GM19397 (cell line): ENCODE measurements at regions not wholly inside any gene's neighbourhood (a gene's known extent, or its start where the extent isn't known, plus 50 kb on each side); places are given as distances from the start of the nearest gene placed in this dataset.
"Not testable (repeated sequence)": the region's sequence is repeated elsewhere in the genome, so short reads cannot be mapped to it uniquely, and the experiment has no call there.

Experiments used
- ATAC-seq: cut with Tn5 transposase; IDR thresholded peaks from one replicate; pipeline ENCODE4 v1.9.1; 2021; ENCODE audit warnings: mild to moderate bottlenecking, moderate library complexity; ENCODE audit not compliant: unreplicated experiment

- no peak for ATAC-seq
These were observed 1442.6 kb downstream of the SUCLG1 start for GRCh38 chr2:83016343-83017110.

GRCh38 chr2:83015900-83016299, 1443.2 kb downstream of the SUCLG1 start:
- ATAC-seq, result no peak

DNA sequence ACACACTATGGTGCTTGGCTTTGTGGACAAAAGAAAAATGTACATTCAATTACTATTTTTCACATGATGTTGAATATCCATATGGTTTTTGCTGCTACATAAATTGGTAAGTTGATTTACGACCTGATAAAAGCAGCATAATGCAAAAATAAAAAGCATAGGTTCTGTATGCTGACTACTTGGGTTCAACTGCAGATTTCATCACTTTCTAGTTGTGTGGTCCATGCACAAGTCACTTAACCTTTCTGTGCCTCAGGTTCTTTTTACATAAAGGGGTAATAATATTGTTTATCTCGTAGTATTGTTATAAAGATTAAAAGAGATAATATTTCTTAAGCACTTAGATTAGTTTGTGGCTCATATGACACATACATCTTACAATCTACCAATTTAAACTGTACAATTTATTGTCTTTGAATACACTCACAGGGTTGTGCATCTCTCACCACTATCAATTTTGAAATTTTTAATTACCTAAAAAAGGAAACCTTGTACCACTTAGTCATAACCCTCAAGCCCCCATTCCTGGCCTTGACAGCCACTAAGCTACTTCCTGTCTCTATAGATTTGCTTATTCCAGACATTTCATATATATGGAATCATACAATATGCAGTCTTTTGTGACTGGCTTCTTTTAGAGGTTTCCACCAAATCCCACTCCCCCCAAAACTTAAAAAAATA, 1443.9 kb downstream of the SUCLG1 start:
- ATAC-seq, result no peak

- ATAC-seq, result no peak
These were observed 1444.6 kb downstream of the SUCLG1 start for GRCh38 chr2:83014462-83014861.

DNA sequence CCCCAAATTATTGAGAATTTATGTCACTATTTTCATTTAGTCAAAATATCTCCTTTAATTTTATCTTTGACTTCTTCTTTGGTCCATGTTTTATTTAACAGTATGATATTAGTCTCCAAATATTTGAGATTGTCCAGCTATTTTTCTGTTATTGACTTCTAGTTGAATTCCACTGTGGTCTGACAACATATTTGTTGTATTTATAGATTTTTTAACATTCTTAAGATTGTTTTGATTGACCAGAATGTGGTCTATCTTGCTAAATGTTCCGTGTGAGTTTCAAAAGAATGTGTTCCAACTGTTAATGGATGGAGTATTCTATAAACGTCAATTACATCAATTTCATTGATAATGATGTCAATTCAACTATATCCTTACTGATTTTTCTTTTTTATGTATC, 1452.1 kb downstream of the SUCLG1 start:
- ATAC-seq, result no peak

DNA sequence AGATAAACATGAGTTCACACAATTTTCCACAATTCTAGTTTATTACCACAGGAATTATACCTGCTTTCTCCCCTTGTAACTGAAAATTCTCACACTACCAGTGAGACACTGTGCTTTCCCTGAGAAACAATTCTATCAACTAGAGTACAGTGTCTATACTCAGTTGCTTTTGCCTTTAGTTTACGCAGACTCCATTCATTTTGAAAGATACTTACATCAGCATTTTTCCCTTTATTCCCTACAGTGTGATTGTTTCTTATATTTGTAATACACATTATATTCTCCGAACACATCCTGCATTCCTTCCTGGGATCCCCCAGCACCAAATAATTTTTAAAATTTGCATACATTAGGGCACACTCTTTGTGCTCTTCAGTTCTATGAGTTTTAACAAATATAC, 1455.5 kb downstream of the SUCLG1 start:
- no peak for ATAC-seq

DNA sequence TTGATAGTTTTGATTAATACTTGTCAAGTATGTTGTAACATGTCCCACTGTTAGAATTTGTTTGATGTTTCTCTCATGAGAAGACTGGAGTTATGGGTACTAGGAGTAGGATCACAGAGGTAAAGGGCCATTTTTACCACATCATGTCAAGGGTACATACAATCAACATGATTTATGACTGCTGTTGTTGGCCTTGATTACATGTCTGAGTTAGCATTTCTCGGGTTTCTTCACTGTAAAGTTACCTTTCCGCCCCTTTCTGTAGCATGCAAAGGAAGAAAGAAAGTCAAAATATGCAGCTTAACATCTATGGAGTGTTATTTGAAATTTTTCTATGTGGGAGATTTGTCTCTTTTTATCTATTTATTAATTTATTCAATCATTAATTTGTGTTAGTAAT, 1456.4 kb downstream of the SUCLG1 start:
- ATAC-seq, result no peak

GRCh38 chr2:82998781-82999180, 1460.3 kb downstream of the SUCLG1 start:
- no peak for ATAC-seq

- ATAC-seq, result no peak
These were observed 1462.9 kb downstream of the SUCLG1 start for GRCh38 chr2:82996217-82996616.

DNA sequence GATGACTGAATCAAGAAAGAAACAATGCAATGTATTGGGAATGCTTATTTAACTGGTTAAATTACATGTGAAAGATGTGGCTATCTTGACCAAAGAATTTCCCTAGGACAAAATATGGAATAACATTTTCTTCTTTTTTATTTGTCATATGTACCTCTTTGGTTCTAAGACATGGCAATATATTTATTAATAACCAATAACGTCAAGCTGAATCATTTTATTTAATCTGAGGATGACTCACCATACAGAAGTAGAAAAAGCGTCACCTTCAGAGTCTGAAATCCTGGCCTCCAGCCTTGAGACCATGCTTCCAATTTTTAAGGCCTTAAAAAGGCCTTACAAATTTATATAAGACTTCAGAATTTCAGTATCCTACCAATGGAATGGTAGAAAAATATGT, 1464.9 kb downstream of the SUCLG1 start:
- no peak for ATAC-seq

- ATAC-seq, result no peak
These were observed 1465.5 kb downstream of the SUCLG1 start for GRCh38 chr2:82993609-82994008.

DNA sequence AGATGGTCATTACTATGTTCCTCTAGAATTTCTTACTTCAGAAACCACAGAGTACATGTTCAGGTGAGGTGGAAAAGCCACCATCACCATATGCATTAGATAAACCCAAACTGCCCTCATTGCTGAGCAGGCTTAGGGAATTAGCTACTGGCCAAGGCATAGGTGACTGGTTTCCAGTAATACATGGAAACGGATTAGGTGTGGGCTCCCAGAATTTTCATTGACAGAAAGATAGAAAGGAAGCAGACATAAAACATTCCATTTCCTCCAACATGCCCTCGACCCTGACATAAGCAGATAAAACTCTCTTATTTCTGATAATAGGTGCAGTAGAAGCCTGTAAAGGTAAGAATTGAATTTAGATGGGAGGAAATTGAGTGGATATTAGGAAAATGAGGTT, 1466.1 kb downstream of the SUCLG1 start:
- no peak for ATAC-seq

- not testable (repeated sequence) for ATAC-seq
These were observed 1471.4 kb downstream of the SUCLG1 start for GRCh38 chr2:82987706-82988105.

DNA sequence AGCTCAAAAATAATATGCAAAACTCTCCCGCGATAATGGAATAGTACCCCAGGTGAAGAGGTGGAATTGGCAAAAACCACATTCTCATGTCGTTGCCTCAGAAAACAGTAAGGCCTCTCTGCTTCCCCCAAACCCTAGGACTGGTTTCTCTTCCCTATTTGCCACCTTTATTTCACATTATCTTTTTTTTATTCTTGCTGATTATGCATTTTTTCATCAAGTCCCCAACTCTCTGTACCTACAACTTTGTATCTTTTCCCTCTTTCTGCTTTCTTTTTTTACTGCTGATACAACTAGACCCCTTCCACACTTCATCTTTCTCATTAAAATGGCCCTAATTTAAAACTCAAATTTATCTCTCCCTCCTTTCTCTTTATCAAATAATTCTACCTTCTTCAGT, 1472.2 kb downstream of the SUCLG1 start:
- no peak for ATAC-seq

DNA sequence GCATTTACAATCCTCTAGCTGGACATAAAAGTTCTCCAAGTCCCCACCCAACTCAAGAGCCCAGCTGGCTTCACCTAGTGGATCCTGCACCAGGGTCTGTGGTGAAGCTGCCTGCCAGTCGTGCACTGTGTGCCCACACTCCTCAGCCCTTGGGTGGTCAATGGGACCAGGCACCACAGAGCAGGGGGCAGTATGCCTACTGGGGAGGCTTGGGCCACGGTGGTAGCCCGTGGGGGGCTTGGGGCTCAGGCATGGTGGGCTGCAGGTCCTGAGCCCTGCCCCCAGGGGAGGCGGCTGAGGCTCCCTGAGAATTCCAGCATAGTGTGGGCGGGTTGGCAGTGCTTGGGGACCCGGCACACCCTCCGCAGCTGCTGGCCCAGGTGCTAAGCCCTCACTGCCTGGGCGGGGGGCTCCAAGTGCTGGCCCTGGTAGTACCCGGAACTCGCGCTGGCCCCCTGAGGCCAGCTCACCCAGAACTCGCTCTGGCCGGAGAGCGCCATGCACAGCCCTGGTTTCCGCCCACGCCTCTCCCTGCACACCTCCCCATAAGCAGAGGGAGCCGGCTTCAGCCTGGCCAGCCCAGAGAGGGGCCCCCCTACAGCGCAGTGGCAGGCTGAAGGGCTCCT, 1473.4 kb downstream of the SUCLG1 start:
- no peak for ATAC-seq

DNA sequence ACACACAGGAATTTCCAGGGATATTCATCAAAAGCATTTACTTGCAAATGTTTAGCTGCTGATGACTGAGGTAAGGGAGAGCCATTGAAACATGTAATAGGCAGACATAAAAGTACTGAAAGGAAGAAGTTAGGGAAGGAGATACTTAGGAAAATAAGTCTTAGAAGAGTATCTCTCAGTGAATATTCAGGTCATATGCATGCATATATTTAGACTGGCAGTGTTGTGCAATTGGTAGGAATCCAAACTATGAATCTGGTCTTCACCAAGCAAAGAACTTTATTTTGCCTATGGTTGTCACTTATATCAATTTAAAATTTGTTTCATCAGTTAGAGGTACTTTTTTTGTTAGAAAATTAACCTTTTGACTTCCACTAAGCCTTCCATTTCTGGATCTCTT, 1490.7 kb downstream of the SUCLG1 start:
- ATAC-seq, result no peak

DNA sequence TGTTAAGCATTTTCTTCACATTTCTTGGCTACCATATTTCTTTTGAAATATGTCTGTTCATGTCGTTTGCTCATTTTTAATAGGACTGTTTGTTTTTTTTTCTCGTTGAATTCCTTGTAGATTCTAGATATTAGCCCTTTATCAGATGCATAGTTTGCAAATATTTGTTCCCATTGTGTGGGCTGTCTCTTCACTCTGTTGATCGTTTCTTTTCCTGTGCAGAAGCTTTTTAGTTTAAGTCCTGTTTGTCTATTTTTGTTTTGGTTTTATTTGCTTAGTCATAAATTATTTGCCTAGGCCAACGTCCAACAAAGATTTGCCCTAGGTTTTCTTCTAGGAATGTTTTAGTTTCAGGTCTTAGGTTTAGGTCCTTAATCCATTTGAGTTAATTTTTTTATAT, 1494.7 kb downstream of the SUCLG1 start:
- no peak for ATAC-seq

- no peak for ATAC-seq
These were observed 1499.4 kb downstream of the SUCLG1 start for GRCh38 chr2:82959727-82960126.

DNA sequence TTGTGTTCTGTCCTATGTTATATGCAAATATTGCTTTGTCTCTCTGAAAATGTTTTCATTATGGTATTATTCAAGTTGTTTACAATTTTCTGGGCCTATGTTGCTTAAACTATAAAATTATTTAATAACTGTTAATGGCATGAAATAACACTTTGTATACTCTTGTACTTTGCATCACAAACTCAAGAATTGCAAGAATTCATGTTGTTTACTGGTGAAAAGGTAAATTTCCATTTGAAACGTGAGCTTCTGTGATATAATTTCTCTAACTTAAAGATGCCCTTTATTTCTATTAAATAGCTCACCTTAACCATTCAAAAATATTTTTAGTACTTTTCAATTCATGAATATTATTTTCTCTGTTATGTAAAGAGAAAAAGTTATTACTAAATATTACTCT, 1504.2 kb downstream of the SUCLG1 start:
- ATAC-seq, result no peak

DNA sequence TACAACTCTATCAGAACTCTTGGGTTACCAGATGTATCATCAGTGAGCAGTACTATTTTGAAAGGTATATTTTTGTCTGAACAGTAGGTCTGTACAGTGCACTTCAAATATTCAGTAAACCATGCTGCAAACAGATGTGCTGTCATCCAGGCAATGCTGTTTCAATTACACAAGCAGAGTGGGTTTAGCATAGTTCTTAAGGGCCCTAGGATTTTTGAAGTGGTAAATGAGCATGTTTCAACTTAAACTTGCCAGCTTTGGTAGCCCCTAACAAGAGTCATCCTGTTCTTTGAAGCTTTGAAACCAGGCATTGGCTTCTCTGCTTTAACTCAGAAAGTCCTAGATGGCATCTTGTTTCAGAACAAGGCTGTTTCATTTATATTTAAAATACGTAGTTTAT, 1519.9 kb downstream of the SUCLG1 start:
- no peak for ATAC-seq

DNA sequence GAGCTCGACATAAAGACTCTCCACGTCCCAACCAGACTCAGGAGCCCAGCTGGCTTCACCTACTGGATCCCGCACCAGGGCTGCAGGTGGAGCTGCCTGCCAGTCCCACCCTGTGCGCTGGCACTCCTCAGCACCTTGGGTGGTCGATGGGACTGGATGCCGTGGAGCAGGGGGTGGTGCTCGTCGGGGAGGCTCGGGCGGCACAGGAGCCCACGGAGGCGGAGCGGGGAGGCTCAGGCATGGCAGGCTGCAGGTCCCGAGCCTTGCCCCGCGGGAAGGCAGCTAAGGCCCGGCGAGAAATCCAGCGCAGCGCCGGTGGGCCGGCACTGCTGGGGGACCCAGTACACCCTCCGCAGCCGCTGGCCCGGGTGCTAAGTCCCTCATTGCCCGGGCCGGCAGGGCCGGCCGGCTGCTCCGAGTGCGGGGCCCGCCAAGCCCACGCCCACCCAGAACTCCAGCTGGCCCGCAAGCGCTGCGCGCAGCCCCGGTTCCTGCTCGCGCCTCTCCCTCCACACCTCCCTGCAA, 1520.7 kb downstream of the SUCLG1 start:
- not testable (repeated sequence) for ATAC-seq

DNA sequence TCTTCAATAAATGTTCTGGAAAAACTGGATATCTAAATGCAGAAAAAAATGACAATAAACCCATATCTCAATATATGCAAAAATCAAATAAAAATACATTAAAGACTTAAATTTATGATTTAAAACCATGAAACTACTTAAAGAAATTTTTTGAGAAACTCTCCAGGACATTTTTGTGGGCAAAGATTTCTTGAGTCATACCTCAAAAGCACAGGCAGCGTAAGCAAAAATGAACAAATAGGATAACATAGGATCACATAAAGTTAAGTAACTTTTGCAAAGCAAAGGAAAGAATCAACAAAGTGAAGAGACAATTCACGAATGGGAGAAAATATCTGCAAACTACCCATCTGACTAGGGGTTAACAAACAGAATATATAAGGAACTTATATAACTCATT, 1545.5 kb downstream of the SUCLG1 start:
- no peak for ATAC-seq
